ENCODE measurements at regions not wholly inside any gene's neighbourhood (a gene's known extent, or its start where the extent isn't known, plus 50 kb on each side); places are given as distances from the start of the nearest gene placed in this dataset.
"Not testable (repeated sequence)": the region's sequence is repeated elsewhere in the genome, so short reads cannot be mapped to it uniquely, and the experiment has no call there.

GRCh38 chr2:184425083-184425482 lies 173.2 kb upstream of the ZNF804A start:
- H3K4me1 ChIP-seq (ENCODE audit: control insufficient read depth in 3 of 3, insufficient read depth in 2 of 3, low read depth in 1 of 3, low read length in 2 of 3): no peaks in the 10 kb centered on the region
- no peaks in the 10 kb centered on the region for H3K36me3 ChIP-seq (ENCODE audit: control insufficient read depth in 3 of 3, insufficient read depth in 2 of 3, low read depth in 1 of 3, low read length in 3 of 3)
- no peaks in the 10 kb centered on the region for H3K27me3 ChIP-seq (ENCODE audit: control insufficient read depth in 3 of 3, insufficient read depth in 3 of 3, low read length in 3 of 3)
- WGBS, 3 donors: 84 to 88% (median 87%) methylated on average over 2 of the region's 2 CpGs
- FAIRE-seq (no peak), DNase-seq (no peak)
- H3K27ac ChIP-seq (ENCODE audit: low read depth in 1 of 3, low read length in 2 of 3): no peak overlapping the region
- no peak overlapping the region for H3K4me3 ChIP-seq (ENCODE audit: low read depth in 1 of 3, low read length in 3 of 3)
- no peaks in the 10 kb centered on the region for H3K9me3 ChIP-seq (ENCODE audit: control insufficient read depth in 2 of 2, insufficient read depth in 1 of 2, low read depth in 1 of 2, low read length in 1 of 2)

- peak in 1 of 2 donors; percentile 6 for DNase-seq
These were observed 154.1 kb upstream of the ZNF804A start for GRCh38 chr2:184444217-184444616.

DNA sequence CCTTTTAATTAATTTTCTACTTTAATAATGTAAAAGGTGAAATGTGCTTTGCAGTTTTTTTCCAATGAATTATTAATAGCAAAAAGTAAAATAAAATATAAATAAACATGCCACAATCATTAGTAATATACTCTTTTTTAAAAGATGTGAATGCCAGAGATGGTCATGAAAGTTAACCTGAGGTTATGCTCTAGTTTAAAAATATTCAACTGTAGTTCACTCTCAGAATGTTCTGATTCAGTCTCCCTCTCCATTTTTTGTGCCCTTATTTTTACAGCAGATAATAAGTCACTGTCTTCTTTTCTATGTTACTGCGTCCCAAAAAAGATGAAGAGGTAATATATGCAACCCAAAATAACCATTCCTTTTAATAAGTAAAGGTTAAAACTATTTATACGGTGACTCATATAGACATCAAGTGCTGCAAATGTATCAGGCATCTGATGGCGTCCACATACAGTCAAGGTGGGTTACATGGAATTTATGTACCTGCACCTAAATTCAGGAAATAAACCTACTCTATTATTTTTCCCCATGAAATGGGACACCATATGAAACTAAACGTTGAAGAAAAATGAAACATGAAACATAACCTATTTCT lies 153.6 kb upstream of the ZNF804A start:
- Histone ChIP-seq H3K27me3 (ENCODE audit: control insufficient read depth in 3 of 3, insufficient read depth in 3 of 3, low read length in 3 of 3) (no peaks in the 10 kb centered on the region), H3K27ac (ENCODE audit: low read depth in 1 of 3, low read length in 2 of 3) (no peak overlapping the region), H3K4me1 (ENCODE audit: control insufficient read depth in 3 of 3, insufficient read depth in 2 of 3, low read depth in 1 of 3, low read length in 2 of 3) (no peaks in the 10 kb centered on the region), H3K9me3 (ENCODE audit: control insufficient read depth in 2 of 2, insufficient read depth in 1 of 2, low read depth in 1 of 2, low read length in 1 of 2) (no peaks in the 10 kb centered on the region), H3K36me3 (ENCODE audit: control insufficient read depth in 3 of 3, insufficient read depth in 2 of 3, low read depth in 1 of 3, low read length in 3 of 3) (no peaks in the 10 kb centered on the region), H3K4me3 (ENCODE audit: low read depth in 1 of 3, low read length in 3 of 3) (no peak overlapping the region)
- FAIRE-seq: no peak
- no peak for DNase-seq
- 78 to 84% (median 81%) methylated on average over 4 of the region's 4 CpGs for WGBS, 3 donors

More at GRCh38 chr2:184444217-184444616, 154.1 kb upstream of the ZNF804A start:
- Histone ChIP-seq H3K36me3 (ENCODE audit: control insufficient read depth in 3 of 3, insufficient read depth in 2 of 3, low read depth in 1 of 3, low read length in 3 of 3) (no peaks in the 10 kb centered on the region), H3K27me3 (ENCODE audit: control insufficient read depth in 3 of 3, insufficient read depth in 3 of 3, low read length in 3 of 3) (no peaks in the 10 kb centered on the region), H3K4me1 (ENCODE audit: control insufficient read depth in 3 of 3, insufficient read depth in 2 of 3, low read depth in 1 of 3, low read length in 2 of 3) (no peaks in the 10 kb centered on the region), H3K9me3 (ENCODE audit: control insufficient read depth in 2 of 2, insufficient read depth in 1 of 2, low read depth in 1 of 2, low read length in 1 of 2) (no peaks in the 10 kb centered on the region), H3K27ac (ENCODE audit: low read depth in 1 of 3, low read length in 2 of 3) (no peak overlapping the region), H3K4me3 (ENCODE audit: low read depth in 1 of 3, low read length in 3 of 3) (no peak overlapping the region)
- FAIRE-seq: no peak
- WGBS, 3 donors: 20 to 41% (median 33%) methylated on average over 2 of the region's 2 CpGs

GRCh38 chr2:184449760-184450159 lies 148.6 kb upstream of the ZNF804A start:
- no peak for FAIRE-seq
- Histone ChIP-seq H3K4me3 (ENCODE audit: low read depth in 1 of 3, low read length in 3 of 3) (no peak overlapping the region), H3K9me3 (ENCODE audit: control insufficient read depth in 2 of 2, insufficient read depth in 1 of 2, low read depth in 1 of 2, low read length in 1 of 2) (no peaks in the 10 kb centered on the region), H3K36me3 (ENCODE audit: control insufficient read depth in 3 of 3, insufficient read depth in 2 of 3, low read depth in 1 of 3, low read length in 3 of 3) (no peaks in the 10 kb centered on the region), H3K4me1 (ENCODE audit: control insufficient read depth in 3 of 3, insufficient read depth in 2 of 3, low read depth in 1 of 3, low read length in 2 of 3) (no peaks in the 10 kb centered on the region), H3K27ac (ENCODE audit: low read depth in 1 of 3, low read length in 2 of 3) (no peak overlapping the region), H3K27me3 (ENCODE audit: control insufficient read depth in 3 of 3, insufficient read depth in 3 of 3, low read length in 3 of 3) (no peaks in the 10 kb centered on the region)
- DNase-seq: peak in 1 of 2 donors; percentile 16
- 63 to 75% (median 70%) methylated on average over 2 of the region's 2 CpGs for WGBS, 3 donors

DNA sequence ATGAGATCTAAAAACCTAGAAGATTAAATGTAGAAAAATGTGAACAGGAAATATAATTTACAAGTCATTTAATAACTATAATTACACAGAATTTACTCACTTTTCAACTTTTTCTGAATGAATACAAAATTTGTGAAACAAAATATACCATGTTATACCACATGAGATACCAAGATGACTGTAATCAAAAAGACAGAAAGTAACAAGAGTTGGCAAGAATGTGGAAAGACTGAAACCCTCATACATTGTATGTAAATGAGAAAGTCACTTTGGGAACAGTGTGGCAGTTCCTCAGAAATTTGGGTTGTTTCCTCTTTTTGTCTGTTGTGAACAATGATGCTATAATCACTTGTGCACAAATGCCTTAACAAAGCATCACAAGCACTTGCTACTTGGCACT lies 145.4 kb upstream of the ZNF804A start:
- FAIRE-seq: no peak

DNA sequence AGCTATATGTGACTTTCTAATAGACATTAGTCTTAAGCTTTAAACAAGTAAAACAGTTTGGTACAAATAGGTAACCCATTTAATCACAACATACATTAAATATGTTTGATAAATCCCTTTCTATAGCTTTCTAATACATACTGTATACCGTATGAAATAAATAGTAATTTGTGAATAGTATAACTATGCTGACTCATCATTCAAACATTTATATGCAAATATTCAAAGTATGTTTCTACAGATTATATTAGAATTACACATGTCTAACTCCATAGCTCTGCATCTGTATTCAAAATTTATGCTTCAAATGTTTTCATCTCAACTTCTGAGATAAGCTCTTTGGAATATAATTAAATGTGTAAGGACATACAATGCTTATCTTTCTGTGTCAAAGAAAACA lies 142.7 kb upstream of the ZNF804A start:
- no peaks in the 10 kb centered on the region for H3K9me3 ChIP-seq (ENCODE audit: control insufficient read depth in 2 of 2, insufficient read depth in 1 of 2, low read depth in 1 of 2, low read length in 1 of 2)
- no peak overlapping the region for H3K4me3 ChIP-seq (ENCODE audit: low read depth in 1 of 3, low read length in 3 of 3)
- no peaks in the 10 kb centered on the region for H3K4me1 ChIP-seq (ENCODE audit: control insufficient read depth in 3 of 3, insufficient read depth in 2 of 3, low read depth in 1 of 3, low read length in 2 of 3)
- no peak overlapping the region for H3K27ac ChIP-seq (ENCODE audit: low read depth in 1 of 3, low read length in 2 of 3)
- no peaks in the 10 kb centered on the region for H3K27me3 ChIP-seq (ENCODE audit: control insufficient read depth in 3 of 3, insufficient read depth in 3 of 3, low read length in 3 of 3)
- H3K36me3 ChIP-seq (ENCODE audit: control insufficient read depth in 3 of 3, insufficient read depth in 2 of 3, low read depth in 1 of 3, low read length in 3 of 3): no peaks in the 10 kb centered on the region
- DNase-seq (no peak), FAIRE-seq (no peak)
- WGBS, 3 donors: 84 to 88% (median 85%) methylated on average over 1 of the region's 1 CpG

More for the DNA sequence above, 145.4 kb upstream of the ZNF804A start:
- no peaks in the 10 kb centered on the region for H3K27me3 ChIP-seq (ENCODE audit: control insufficient read depth in 3 of 3, insufficient read depth in 3 of 3, low read length in 3 of 3)
- no peaks in the 10 kb centered on the region for H3K9me3 ChIP-seq (ENCODE audit: control insufficient read depth in 2 of 2, insufficient read depth in 1 of 2, low read depth in 1 of 2, low read length in 1 of 2)
- no peaks in the 10 kb centered on the region for H3K4me1 ChIP-seq (ENCODE audit: control insufficient read depth in 3 of 3, insufficient read depth in 2 of 3, low read depth in 1 of 3, low read length in 2 of 3)
- DNase-seq: no peak
- H3K27ac ChIP-seq (ENCODE audit: low read depth in 1 of 3, low read length in 2 of 3): no peak overlapping the region
- no peak overlapping the region for H3K4me3 ChIP-seq (ENCODE audit: low read depth in 1 of 3, low read length in 3 of 3)
- no peaks in the 10 kb centered on the region for H3K36me3 ChIP-seq (ENCODE audit: control insufficient read depth in 3 of 3, insufficient read depth in 2 of 3, low read depth in 1 of 3, low read length in 3 of 3)

GRCh38 chr2:184456693-184457092 lies 141.6 kb upstream of the ZNF804A start:
- H3K27ac ChIP-seq (ENCODE audit: low read depth in 1 of 3, low read length in 2 of 3); H3K27me3 ChIP-seq (ENCODE audit: control insufficient read depth in 3 of 3, insufficient read depth in 3 of 3, low read length in 3 of 3); H3K4me3 ChIP-seq (ENCODE audit: low read depth in 1 of 3, low read length in 3 of 3); FAIRE-seq; DNase-seq; H3K9me3 ChIP-seq (ENCODE audit: control insufficient read depth in 2 of 2, insufficient read depth in 1 of 2, low read depth in 1 of 2, low read length in 1 of 2); H3K36me3 ChIP-seq (ENCODE audit: control insufficient read depth in 3 of 3, insufficient read depth in 2 of 3, low read depth in 1 of 3, low read length in 3 of 3); H3K4me1 ChIP-seq (ENCODE audit: control insufficient read depth in 3 of 3, insufficient read depth in 2 of 3, low read depth in 1 of 3, low read length in 2 of 3): not testable (repeated sequence)
- WGBS, 3 donors: 93 to 96% (median 96%) methylated on average over 10 of the region's 10 CpGs

- peak overlapping the region in 1 of 3 donors; percentile 16 for H3K4me3 ChIP-seq (ENCODE audit: low read depth in 1 of 3, low read length in 3 of 3)
- FAIRE-seq: no peak
- peak; percentile 79 to 86 for DNase-seq
These were observed 135.0 kb upstream of the ZNF804A start for GRCh38 chr2:184463102-184463865.

More at GRCh38 chr2:184463102-184463865, 135.0 kb upstream of the ZNF804A start:
- WGBS, 3 donors: 10 to 48% (median 22%) methylated on average over 4 of the region's 4 CpGs
- no peaks in the 10 kb centered on the region for H3K27me3 ChIP-seq (ENCODE audit: control insufficient read depth in 3 of 3, insufficient read depth in 3 of 3, low read length in 3 of 3)
- peaks cover 0 to 6% (median 0%) of the 10 kb centered on the region in 3 donors for H3K4me1 ChIP-seq (ENCODE audit: control insufficient read depth in 3 of 3, insufficient read depth in 2 of 3, low read depth in 1 of 3, low read length in 2 of 3)
- H3K27ac ChIP-seq (ENCODE audit: low read depth in 1 of 3, low read length in 2 of 3): peak overlapping the region in 1 of 3 donors; percentile 71
- no peaks in the 10 kb centered on the region for H3K9me3 ChIP-seq (ENCODE audit: control insufficient read depth in 2 of 2, insufficient read depth in 1 of 2, low read depth in 1 of 2, low read length in 1 of 2)
- H3K36me3 ChIP-seq (ENCODE audit: control insufficient read depth in 3 of 3, insufficient read depth in 2 of 3, low read depth in 1 of 3, low read length in 3 of 3): no peaks in the 10 kb centered on the region
